ENCODE measurements at regions not wholly inside any gene's neighbourhood (a gene's known extent, or its start where the extent isn't known, plus 50 kb on each side); places are given as distances from the start of the nearest gene placed in this dataset.
"Not testable (repeated sequence)": the region's sequence is repeated elsewhere in the genome, so short reads cannot be mapped to it uniquely, and the experiment has no call there.

- Histone ChIP-seq H3K27ac (no peak overlapping the region), H3K4me1 (no peaks in the 10 kb centered on the region), H3K9me3 (peaks cover 4% of the 10 kb centered on the region), H3K27me3 (ENCODE audit: insufficient read depth in 3 of 3, low read length in 2 of 3) (no peaks in the 10 kb centered on the region), H3K36me3 (ENCODE audit: insufficient read depth in 1 of 2, low read depth in 1 of 2) (no peaks in the 10 kb centered on the region), H3K4me3 (no peak overlapping the region)
- DNase-seq (no peak), ATAC-seq (no peak)
- 66 to 71% (median 69%) methylated on average over 4 of the region's 4 CpGs for WGBS, 3 donors
- intact Hi-C loops (cut with DNase I): no loop called here
- TF ChIP-seq CTCF (IDR thresholded peaks at IDR 0.05): no peak
Measured at GRCh38 chr4:94063084-94063483, 144.6 kb upstream of the SMARCAD1 start.

- Histone ChIP-seq H3K36me3 (ENCODE audit: insufficient read depth in 1 of 2, low read depth in 1 of 2) (no peaks in the 10 kb centered on the region), H3K9me3 (peaks cover 4% of the 10 kb centered on the region), H3K27ac (no peak overlapping the region), H3K4me3 (no peak overlapping the region), H3K27me3 (ENCODE audit: insufficient read depth in 3 of 3, low read length in 2 of 3) (no peaks in the 10 kb centered on the region), H3K4me1 (no peaks in the 10 kb centered on the region)
- intact Hi-C loops (cut with DNase I): no loop called here
- ATAC-seq: no peak
- 25 to 38% (median 29%) methylated on average over 8 of the region's 8 CpGs for WGBS, 3 donors
- DNase-seq: no peak
- TF ChIP-seq CTCF (IDR thresholded peaks at IDR 0.05): no peak
Measured at GRCh38 chr4:94068753-94069719, 138.6 kb upstream of the SMARCAD1 start.

- Histone ChIP-seq H3K27ac (no peak overlapping the region), H3K27me3 (ENCODE audit: insufficient read depth in 3 of 3, low read length in 2 of 3) (no peaks in the 10 kb centered on the region), H3K4me1 (no peaks in the 10 kb centered on the region), H3K36me3 (ENCODE audit: insufficient read depth in 1 of 2, low read depth in 1 of 2) (no peaks in the 10 kb centered on the region), H3K9me3 (no peaks in the 10 kb centered on the region), H3K4me3 (no peak overlapping the region)
- TF ChIP-seq CTCF (IDR thresholded peaks at IDR 0.05): no peak
- 46 to 58% (median 57%) methylated on average over 1 of the region's 1 CpG for WGBS, 3 donors
- ATAC-seq (no peak), DNase-seq (no peak)
- intact Hi-C loops (cut with DNase I): no loop called here
Measured at GRCh38 chr4:94076498-94076897, 131.2 kb upstream of the SMARCAD1 start.

GRCh38 chr4:94084155-94084554, 123.5 kb upstream of the SMARCAD1 start:
- no peaks in the 10 kb centered on the region for H3K36me3 ChIP-seq (ENCODE audit: insufficient read depth in 1 of 2, low read depth in 1 of 2)
- H3K4me3 ChIP-seq: no peak overlapping the region
- no peak for DNase-seq
- WGBS, 3 donors: 50 to 81% (median 80%) methylated on average over 3 of the region's 3 CpGs
- H3K4me1 ChIP-seq: no peaks in the 10 kb centered on the region
- intact Hi-C loops (cut with DNase I): no loop called here
- no peak overlapping the region for H3K27ac ChIP-seq
- no peaks in the 10 kb centered on the region for H3K27me3 ChIP-seq (ENCODE audit: insufficient read depth in 3 of 3, low read length in 2 of 3)
- no peak for TF ChIP-seq CTCF (IDR thresholded peaks at IDR 0.05)
- no peaks in the 10 kb centered on the region for H3K9me3 ChIP-seq
- ATAC-seq: no peak

- H3K36me3 ChIP-seq (ENCODE audit: insufficient read depth in 1 of 2, low read depth in 1 of 2); DNase-seq; ATAC-seq; H3K27ac ChIP-seq; intact Hi-C loops (cut with DNase I); H3K27me3 ChIP-seq (ENCODE audit: insufficient read depth in 3 of 3, low read length in 2 of 3); H3K9me3 ChIP-seq; H3K4me3 ChIP-seq; H3K4me1 ChIP-seq: not testable (repeated sequence)
- WGBS, 3 donors: 70 to 93% (median 83%) methylated on average over 8 of the region's 8 CpGs
Measured at GRCh38 chr4:94099141-94099540, 108.5 kb upstream of the SMARCAD1 start.
